Fibroblast of peridontal ligament (primary cell): ENCODE measurements at regions not wholly inside any gene's neighbourhood (a gene's known extent, or its start where the extent isn't known, plus 50 kb on each side); places are given as distances from the start of the nearest gene placed in this dataset.
"Not testable (repeated sequence)": the region's sequence is repeated elsewhere in the genome, so short reads cannot be mapped to it uniquely, and the experiment has no call there.

Source experiments
- DNase-seq: peaks from one replicate; pipeline ENCODE4 v3.0.0-alpha.2; 2010; ENCODE audit errors: extremely low read depth

GRCh38 chr7:125468855-125469174 is 539.2 kb upstream of the POT1 start:
- no peak for DNase-seq

GRCh38 chr7:125467996-125468854 is 538.6 kb upstream of the POT1 start:
- no peak for DNase-seq

DNA sequence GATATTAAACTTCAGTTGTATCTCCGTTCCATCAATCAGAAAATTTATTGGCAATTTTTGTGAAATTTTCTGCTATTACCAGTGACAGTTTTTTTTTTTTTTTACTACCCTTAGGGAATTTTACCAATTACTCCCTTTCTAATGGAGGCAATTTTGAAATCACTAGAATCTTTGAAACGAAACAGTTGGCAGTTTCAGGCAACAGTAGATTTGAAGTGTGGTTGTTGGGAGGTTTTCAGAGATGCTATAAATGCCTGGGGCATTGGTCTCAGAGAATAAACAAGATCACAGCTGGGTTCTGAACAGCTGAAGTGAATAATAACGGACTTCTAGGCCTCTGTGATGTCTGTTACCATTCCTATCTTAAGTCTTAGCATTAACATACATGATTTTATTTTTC is 535.9 kb upstream of the POT1 start:
- DNase-seq = no peak

DNA sequence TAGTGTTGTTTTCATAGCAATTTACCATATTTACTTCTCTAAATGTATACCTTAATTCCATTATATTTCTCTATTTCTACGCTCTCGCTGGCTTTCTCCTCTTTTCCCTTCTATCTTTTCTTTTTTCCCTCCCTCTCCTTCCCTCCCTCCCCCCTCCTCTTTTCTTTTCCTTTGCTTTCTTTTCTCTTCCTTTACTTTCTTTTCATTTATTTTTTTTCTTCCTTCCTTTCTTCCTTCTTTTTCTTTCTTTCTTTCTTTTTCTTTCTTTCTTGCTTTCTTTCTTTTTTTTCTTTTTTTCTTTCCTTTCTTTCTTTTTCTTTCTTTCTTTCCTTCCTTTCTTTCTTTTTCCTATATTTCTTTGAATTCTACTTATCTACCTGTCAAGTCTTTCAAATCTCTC is 533.0 kb upstream of the POT1 start:
- DNase-seq = no peak

DNA sequence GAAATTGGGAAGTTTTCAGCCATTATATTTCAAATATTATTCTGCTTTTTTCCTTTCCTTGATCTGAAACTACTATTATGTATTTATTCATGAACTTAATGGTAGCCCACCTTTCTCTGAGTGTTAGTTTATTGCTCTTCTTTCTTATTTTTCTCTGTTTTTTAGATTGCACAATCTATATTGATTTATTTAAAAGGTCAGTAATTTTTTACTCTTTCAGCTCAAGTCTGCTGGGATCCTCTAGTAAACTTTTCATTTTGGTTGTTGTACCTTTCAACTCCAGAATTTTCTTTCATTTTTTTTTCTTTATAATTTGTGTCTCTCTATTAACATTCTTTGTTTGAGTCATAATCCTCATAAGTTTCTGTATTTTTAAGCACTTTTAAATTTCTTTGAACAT is 529.4 kb upstream of the POT1 start:
- DNase-seq = no peak

DNA sequence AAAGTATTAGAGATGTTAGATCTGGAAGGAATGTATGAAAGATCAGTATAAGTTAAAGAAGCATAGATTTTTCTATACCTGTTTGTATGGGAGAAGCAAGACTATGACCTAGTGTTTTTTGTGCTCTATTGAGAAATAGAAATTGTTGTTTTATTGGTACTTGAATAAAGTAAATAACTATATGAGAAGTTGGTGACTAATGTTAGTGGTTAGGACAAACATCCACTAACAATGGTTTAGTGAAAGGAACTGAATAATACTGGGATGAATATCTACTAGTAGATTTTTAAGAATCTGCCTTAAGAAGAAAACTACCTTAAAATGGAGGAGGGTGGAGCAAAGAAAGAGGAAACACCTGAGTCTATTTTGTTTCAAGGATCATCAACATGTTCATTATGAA is 521.1 kb upstream of the POT1 start:
- no peak for DNase-seq

GRCh38 chr7:125445836-125446235 is 516.2 kb upstream of the POT1 start:
- no peak for DNase-seq

DNA sequence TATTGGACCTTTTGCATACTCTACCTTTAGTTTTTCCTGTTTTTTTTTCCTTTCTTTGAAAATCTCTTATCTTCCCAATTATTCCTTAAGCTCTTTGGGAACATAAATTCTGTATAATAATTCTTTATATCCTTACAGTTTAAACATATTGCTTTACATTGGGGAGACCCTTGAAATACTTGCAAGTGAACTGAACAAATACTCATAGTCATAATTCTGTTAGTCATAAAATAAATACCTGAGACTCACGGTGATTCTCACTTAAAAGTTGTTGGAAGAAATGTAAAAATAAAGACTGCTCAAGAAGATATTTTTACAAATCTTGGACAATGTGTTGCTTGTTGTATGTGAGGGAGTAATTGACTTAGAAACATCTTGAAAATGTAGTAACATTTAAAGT is 515.2 kb upstream of the POT1 start:
- DNase-seq = no peak

- no peak for DNase-seq
Measured at GRCh38 chr7:125436220-125436619, 506.6 kb upstream of the POT1 start.

DNA sequence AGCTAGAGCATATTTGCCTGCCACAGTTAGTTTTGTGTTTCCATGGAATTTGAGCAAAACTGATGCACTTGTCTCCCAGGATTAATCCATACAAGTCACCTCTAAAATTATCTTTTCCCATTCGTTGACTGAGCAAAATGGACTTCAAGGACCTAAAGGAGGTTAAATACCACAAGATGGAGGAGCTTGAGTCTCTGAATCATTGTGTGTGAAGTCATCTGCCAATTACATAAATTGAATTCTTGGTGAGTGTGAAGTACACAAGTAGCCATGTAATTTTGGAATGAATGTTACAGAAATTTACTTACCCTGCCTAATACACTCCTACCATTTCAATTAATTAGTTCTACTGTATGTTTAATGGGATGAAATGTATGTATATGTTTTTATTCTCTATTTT is 501.7 kb upstream of the POT1 start:
- no peak for DNase-seq

DNA sequence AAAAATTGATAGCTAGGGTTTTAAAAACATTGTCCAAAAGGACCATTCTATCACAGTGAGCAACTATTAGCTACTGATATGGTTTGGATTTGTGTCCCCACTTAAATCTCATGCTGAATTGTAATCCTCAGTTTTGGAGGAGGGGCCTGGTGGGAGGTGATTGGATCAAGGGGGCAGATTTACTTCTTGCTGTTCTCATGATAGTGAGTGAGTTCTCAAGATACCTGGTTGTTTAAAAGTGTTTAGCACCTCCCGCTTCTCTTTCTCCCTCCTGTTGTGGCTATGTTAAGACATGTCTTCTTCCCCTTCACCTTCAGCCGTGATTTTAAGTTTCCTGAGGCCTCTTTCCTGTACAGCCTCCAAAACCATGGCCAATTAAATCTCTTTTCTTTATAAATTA is 500.4 kb upstream of the POT1 start:
- no peak for DNase-seq

GRCh38 chr7:125427676-125428075 is 498.1 kb upstream of the POT1 start:
- DNase-seq = no peak

GRCh38 chr7:125425506-125425905 is 495.9 kb upstream of the POT1 start:
- DNase-seq = no peak

DNA sequence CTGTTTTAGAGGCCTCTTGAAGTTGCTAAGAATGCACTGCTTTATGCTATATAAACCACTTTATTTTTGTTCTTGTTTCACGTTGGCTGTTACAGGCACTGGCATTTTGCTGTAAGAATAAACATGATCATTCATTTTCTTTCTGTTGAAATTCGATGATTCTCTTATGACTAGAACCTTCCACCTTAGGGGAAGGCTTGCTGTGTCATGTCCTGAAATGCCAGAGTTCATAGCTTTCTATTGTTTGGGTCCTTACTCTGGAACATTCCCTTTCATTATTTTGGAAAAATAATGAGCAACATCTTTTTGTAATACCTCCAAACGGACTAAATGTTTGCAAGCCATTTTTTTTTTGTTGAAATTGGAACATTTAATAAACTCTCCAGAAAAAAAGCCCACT is 495.1 kb upstream of the POT1 start:
- DNase-seq = no peak

GRCh38 chr7:125423458-125424155 is 494.0 kb upstream of the POT1 start:
- DNase-seq = no peak

DNA sequence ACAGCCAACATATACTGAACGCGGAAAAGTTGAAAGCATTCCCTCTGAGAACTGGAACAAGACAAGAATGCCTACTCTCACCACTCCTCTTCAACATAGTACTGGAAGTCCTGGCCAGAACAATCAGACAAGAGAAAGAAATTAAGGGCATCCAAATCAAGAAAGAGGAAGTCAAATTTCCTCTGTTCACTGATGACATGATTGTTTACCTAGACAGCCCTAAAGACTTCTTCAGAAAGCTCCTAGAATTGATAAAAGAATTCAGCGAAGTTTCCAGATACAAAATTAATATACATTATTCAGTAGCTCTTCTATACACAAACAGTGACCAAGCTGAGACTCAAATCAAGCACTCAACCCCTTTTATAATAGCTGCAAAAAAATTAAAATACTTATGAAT is 491.8 kb upstream of the POT1 start:
- not testable (repeated sequence) for DNase-seq

DNA sequence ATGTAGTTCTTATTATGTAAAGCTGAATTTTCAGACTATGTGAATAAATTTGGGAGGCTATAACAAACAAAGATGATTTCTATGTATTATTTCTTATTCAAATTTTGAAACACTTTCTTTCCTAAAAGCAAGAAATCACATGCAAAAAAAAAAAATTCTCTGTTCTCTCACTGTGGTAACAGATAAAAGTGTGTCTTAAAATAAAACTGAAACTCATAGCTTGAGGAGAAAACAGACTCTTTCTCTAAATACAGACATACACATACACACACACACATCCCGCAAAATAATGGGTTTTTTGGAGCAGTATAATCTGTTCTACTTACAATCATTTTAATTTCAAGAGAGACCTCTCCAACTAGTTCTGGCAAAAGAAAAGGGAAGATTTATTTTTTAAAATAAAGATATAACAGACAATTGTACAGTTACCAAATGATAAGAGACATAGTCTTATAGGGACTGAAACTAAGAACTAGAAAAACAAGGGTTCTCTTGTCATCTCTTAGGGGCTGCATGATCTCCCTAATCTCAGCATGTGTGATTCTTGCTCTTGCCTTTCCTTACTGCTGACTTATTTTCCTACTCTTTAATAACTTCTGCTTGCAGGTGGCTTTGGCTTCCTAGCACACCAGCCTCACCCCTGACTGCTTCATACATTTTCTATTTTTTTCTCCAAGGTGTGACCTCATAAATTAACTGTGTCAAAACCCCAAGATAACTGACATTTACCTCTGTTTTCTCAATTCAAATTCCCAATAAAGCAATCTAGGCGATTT is 483.5 kb upstream of the POT1 start:
- DNase-seq = no peak

DNA sequence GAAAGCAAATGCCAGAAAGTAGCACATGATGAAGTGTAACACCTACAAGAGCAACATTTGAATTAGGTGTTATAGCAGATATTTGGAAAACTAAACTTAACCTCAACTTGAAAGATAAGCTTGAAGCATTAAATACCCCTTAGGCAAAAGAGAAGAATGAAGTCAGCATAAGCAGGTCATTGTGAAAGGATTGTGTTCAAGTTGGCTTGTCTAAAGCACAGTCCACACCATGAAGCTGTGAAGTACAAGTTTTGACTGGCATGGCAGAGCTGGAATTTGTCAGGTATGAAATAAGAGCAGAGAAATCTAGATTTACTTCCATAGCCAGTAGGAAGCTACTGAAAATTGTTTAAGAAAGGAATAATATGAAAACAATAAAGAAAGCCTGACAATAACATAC is 480.3 kb upstream of the POT1 start:
- no peak for DNase-seq

DNA sequence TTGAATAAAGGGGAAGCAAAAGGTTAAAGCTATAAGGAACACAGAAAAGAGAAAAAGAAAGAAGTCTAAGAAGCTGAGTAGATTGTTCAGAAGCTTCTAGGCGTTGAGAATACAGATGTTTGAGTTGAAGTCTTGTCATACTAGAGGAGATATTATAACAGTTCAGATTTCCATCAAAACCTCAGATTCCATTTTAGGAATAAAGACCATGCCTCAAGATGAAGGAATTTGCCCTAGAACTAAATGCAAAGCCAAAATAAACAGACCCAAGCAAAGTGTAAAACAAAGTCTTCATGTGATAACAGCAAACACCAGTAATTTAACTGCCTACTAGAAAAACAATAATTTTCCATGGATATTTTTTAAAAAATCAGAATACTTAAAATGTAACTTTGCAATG is 476.5 kb upstream of the POT1 start:
- no peak for DNase-seq

GRCh38 chr7:125399408-125399807 is 469.8 kb upstream of the POT1 start:
- no peak for DNase-seq

- no peak for DNase-seq
Measured at GRCh38 chr7:125396466-125397151, 467.0 kb upstream of the POT1 start.

GRCh38 chr7:125391921-125392320 is 462.3 kb upstream of the POT1 start:
- DNase-seq = no peak
